GM06990 (cell line): ENCODE measurements at regions not wholly inside any gene's neighbourhood (a gene's known extent, or its start where the extent isn't known, plus 50 kb on each side); places are given as distances from the start of the nearest gene placed in this dataset.
"Not testable (repeated sequence)": the region's sequence is repeated elsewhere in the genome, so short reads cannot be mapped to it uniquely, and the experiment has no call there.

Experiments used
- DNase-seq: peaks from one replicate; pipeline ENCODE4 v3.0.0-alpha.2; 2011; ENCODE audit not compliant: insufficient read length; ENCODE audit errors: extremely low read depth
- H3K27me3 ChIP-seq: replicated peaks from 2 replicates; pipeline ENCODE4 v1.6.0; 2011; ENCODE audit warnings: low read length; ENCODE audit not compliant: control insufficient read depth, insufficient read depth
- H3K36me3 ChIP-seq: 2 replicates; pipeline ENCODE4 v1.5.1; 2011; ENCODE audit warnings: low read length; ENCODE audit not compliant: control insufficient read depth, insufficient read depth
- H3K4me3 ChIP-seq: replicated peaks from 2 replicates; pipeline ENCODE4 v1.5.1; 2011; ENCODE audit warnings: low read depth, mild to moderate bottlenecking, control low read depth, low read length
- TF ChIP-seq, protein P1 (sequence below): IDR thresholded peaks from 2 replicates; pipeline ENCODE4 v1.5.1; 2011; ENCODE audit warnings: low read length, control low read depth, mild to moderate bottlenecking, inconsistent platforms; ENCODE audit not compliant: insufficient read depth, poor library complexity, severe bottlenecking

DNA sequence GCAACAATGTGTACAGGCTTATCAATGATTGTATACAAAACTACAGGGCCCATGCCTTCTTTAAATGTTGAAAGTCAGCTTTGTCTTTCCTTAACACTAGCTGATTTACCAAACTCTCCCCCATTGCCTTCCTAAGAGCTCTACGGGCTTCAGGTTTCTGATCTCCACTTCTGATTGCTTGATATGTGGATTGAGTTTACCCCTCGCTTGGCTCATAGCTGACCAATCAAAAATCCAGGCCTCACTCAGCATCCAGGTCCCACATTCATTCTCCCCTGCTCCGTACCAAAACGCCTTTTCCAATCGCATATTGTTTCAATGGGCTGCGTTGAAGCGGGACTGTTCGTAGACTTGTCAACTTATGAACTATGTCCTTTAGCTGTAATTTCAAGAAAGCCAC is 195.1 kb upstream of the TOX3 start:
- H3K27me3 ChIP-seq: no peaks in the 10 kb centered on the region
- H3K4me3 ChIP-seq: no peak overlapping the region
- TF ChIP-seq, protein P1, sequence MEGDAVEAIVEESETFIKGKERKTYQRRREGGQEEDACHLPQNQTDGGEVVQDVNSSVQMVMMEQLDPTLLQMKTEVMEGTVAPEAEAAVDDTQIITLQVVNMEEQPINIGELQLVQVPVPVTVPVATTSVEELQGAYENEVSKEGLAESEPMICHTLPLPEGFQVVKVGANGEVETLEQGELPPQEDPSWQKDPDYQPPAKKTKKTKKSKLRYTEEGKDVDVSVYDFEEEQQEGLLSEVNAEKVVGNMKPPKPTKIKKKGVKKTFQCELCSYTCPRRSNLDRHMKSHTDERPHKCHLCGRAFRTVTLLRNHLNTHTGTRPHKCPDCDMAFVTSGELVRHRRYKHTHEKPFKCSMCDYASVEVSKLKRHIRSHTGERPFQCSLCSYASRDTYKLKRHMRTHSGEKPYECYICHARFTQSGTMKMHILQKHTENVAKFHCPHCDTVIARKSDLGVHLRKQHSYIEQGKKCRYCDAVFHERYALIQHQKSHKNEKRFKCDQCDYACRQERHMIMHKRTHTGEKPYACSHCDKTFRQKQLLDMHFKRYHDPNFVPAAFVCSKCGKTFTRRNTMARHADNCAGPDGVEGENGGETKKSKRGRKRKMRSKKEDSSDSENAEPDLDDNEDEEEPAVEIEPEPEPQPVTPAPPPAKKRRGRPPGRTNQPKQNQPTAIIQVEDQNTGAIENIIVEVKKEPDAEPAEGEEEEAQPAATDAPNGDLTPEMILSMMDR: no peak
- H3K36me3 ChIP-seq: no peaks in the 10 kb centered on the region
- no peak for DNase-seq

DNA sequence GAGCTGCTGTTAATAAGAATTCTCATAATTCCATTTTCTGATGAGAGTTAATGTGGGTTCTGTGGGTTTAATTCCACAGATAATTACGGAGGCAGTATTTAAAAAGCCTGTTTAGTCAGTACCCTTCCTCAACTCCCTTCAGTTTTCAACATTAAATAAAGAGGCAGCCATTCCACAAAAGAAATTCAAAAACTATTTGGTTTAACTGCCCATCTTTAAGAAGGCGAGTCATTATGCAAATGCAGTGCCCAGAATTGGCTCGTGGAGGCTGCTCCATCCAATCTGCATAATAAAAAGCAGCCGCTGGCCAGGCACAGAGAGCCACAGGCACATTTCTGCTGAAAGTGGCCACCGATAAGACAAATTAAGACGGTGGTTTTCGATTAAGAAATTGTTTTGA is 194.4 kb upstream of the TOX3 start:
- TF ChIP-seq, protein P1: no peak
- Histone ChIP-seq H3K27me3 (no peaks in the 10 kb centered on the region), H3K36me3 (no peaks in the 10 kb centered on the region), H3K4me3 (no peak overlapping the region)
- no peak for DNase-seq

DNA sequence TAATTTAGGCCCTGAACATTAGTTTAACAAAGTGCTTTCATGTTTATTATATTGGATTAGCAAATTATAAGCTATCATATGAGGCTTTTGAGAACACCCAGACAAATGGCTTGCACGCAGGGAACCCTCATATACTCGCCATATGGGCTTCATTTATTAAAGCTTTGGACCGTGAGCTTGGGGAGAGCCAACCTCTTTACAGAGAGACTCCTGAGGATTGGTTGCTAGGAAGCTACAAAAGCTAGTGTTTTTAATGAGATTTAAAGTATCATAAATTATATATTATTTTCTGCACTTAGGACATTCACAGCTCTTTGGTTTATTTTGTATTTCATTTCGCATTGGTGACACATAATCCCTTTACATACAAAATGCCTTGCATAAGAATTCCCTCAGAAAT is 193.8 kb upstream of the TOX3 start:
- no peak overlapping the region for H3K4me3 ChIP-seq
- no peaks in the 10 kb centered on the region for H3K36me3 ChIP-seq
- H3K27me3 ChIP-seq: no peaks in the 10 kb centered on the region
- no peak for DNase-seq
- TF ChIP-seq, protein P1: no peak

DNA sequence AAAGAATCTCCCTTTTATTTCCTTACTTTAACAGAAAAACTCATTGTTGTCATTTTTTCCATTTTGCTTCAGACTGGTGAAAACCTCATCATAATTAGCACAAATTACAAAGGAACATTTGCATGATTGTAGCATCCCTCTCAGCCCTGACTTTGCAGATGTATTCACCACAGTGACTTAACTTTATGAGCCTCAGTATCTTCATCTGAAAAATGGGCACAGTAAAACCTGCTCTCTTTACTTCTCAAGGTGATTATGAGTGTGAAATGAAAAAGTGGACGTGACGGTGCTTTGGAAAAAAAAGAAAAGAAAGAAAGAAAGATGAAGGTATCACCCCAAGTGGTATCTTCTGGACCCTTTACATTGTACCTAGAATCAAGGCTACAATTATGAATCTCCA is 193.4 kb upstream of the TOX3 start:
- TF ChIP-seq, protein P1: no peak
- Histone ChIP-seq H3K4me3 (no peak overlapping the region), H3K27me3 (no peaks in the 10 kb centered on the region), H3K36me3 (no peaks in the 10 kb centered on the region)
- DNase-seq: no peak

DNA sequence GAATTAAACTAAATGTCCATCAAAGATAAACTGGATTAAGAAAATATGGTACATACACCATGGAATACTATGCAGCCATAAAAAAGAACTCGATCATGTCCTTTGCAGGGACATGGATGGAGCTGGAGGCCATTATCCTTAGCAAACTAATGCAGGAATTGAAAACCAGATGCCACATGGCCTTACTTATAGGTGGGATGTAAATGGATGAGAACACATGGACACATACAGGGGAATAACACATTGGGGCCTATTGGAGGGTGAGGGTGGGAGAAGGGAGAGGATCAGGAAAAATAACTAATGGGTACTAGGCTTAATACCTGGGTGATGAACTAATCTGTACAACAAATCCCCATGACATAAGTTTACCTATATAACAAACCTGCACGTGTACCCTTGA is 192.0 kb upstream of the TOX3 start:
- not testable (repeated sequence) for H3K4me3 ChIP-seq, H3K27me3 ChIP-seq, DNase-seq, H3K36me3 ChIP-seq

DNA sequence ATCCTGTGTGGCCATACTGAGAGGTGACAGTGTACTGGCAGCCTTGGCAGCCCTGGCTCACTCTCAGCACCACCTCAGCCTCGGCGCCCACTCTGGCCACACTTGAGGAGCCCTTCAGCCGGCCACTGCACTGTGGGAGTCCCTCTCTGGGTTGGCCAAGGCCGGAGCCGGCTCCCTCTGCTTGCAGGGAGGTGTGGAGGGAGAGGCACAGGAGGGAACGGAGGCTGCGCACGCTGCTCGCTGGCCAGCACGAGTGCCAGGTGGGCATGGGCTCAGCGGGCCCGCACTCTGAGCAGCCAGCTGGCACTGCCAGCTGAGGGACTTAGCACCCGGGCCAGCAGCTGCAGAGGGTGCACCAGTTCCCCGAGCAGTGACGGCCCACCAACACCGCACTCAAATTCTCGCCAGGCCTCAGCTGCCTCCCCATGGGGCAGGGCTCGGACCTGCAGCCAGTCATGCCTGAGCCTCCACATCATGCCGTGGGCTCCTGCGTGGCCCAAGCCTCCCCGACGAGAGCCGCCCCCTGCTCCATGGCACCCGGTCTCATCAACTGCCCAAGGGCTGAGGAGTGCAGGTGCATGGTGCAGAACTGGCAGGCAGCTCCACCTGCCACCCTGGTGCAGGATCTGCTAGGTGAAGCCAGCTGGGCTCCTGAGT is 184.4 kb upstream of the TOX3 start:
- Histone ChIP-seq H3K4me3 (no peak overlapping the region), H3K27me3 (no peaks in the 10 kb centered on the region), H3K36me3 (no peaks in the 10 kb centered on the region)
- TF ChIP-seq, protein P1: no peak
- no peak for DNase-seq
